ENCODE measurements at regions not wholly inside any gene's neighbourhood (a gene's known extent, or its start where the extent isn't known, plus 50 kb on each side); places are given as distances from the start of the nearest gene placed in this dataset.

DNA sequence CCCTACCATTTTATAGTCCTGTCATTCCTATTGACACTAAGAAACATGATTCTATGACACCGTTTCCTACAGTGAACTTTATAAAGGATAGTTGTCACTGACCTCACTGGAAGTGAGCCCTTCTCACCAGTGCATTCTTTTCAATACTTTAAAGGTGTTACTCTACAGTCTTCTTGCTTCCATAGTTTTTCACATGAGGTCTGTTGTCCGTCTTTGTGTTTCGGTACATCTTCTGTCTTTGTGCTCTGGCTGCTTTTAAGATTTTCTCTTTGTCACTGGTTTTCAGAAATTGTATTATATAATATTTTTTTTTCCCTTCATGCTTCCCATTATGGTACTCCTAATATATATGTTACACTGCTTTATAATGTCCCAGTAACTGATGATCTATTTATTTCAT, 174.2 kb downstream of the KIF20B start:
- TF ChIP-seq, protein P1, sequence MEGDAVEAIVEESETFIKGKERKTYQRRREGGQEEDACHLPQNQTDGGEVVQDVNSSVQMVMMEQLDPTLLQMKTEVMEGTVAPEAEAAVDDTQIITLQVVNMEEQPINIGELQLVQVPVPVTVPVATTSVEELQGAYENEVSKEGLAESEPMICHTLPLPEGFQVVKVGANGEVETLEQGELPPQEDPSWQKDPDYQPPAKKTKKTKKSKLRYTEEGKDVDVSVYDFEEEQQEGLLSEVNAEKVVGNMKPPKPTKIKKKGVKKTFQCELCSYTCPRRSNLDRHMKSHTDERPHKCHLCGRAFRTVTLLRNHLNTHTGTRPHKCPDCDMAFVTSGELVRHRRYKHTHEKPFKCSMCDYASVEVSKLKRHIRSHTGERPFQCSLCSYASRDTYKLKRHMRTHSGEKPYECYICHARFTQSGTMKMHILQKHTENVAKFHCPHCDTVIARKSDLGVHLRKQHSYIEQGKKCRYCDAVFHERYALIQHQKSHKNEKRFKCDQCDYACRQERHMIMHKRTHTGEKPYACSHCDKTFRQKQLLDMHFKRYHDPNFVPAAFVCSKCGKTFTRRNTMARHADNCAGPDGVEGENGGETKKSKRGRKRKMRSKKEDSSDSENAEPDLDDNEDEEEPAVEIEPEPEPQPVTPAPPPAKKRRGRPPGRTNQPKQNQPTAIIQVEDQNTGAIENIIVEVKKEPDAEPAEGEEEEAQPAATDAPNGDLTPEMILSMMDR (IDR thresholded peaks at IDR 0.05; ENCODE audit: insufficient read depth, low read depth, low read length) = no peak
- TF ChIP-seq EZH2 (IDR thresholded peaks at IDR 0.05; ENCODE audit: insufficient read depth, low read length) = no peak
